ENCODE measurements at regions not wholly inside any gene's neighbourhood (a gene's known extent, or its start where the extent isn't known, plus 50 kb on each side); places are given as distances from the start of the nearest gene placed in this dataset.

- TF ChIP-seq, protein P1, sequence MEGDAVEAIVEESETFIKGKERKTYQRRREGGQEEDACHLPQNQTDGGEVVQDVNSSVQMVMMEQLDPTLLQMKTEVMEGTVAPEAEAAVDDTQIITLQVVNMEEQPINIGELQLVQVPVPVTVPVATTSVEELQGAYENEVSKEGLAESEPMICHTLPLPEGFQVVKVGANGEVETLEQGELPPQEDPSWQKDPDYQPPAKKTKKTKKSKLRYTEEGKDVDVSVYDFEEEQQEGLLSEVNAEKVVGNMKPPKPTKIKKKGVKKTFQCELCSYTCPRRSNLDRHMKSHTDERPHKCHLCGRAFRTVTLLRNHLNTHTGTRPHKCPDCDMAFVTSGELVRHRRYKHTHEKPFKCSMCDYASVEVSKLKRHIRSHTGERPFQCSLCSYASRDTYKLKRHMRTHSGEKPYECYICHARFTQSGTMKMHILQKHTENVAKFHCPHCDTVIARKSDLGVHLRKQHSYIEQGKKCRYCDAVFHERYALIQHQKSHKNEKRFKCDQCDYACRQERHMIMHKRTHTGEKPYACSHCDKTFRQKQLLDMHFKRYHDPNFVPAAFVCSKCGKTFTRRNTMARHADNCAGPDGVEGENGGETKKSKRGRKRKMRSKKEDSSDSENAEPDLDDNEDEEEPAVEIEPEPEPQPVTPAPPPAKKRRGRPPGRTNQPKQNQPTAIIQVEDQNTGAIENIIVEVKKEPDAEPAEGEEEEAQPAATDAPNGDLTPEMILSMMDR (IDR thresholded peaks at IDR 0.05), result no peak
- TF ChIP-seq POLR2A (IDR thresholded peaks at IDR 0.05), result no peak
Observed at GRCh38 chr2:7400628-7401027, 483.4 kb downstream of the RNF144A start.

Data from heart left ventricle (tissue), 13 donors.